ENCODE measurements at regions not wholly inside any gene's neighbourhood (a gene's known extent, or its start where the extent isn't known, plus 50 kb on each side); places are given as distances from the start of the nearest gene placed in this dataset.

DNA sequence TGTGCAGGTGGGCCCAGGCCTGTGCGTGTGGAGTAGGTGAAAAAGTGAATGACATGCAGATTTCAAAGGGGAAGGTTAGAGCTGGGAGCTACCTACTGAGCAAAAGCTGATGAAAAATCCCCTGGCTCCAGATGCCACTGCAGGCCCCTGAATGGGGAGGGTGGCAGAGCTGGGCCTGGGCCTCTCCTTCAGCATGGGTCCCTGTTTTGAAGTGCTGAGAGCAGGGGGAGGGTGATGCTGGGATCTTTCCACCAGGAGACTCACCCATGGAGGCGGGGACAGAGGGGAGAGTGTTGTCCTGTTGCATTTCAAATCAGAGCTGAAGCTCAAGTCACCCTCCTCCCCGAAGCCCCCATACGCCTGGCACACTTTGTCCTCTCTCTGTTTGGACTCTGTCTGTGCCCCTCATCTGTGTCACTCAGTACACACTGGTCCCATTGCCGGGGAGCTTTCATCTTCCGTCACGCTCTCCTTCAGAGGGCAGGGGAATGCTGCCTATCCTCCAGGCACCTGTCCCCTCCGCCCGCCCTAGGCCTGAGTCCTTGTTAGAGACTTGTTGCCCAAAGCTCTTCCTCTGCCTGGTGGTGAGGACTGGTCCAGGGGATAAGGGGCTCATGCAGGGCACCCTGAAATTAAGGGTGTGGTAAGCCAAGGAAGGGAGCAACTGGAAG, 206.6 kb downstream of the HAUS1 start:
- H3K27me3 Mint-ChIP-seq (ENCODE audit: insufficient read depth): peaks cover 48% of the 10 kb centered on the region
- TF ChIP-seq, protein P1, sequence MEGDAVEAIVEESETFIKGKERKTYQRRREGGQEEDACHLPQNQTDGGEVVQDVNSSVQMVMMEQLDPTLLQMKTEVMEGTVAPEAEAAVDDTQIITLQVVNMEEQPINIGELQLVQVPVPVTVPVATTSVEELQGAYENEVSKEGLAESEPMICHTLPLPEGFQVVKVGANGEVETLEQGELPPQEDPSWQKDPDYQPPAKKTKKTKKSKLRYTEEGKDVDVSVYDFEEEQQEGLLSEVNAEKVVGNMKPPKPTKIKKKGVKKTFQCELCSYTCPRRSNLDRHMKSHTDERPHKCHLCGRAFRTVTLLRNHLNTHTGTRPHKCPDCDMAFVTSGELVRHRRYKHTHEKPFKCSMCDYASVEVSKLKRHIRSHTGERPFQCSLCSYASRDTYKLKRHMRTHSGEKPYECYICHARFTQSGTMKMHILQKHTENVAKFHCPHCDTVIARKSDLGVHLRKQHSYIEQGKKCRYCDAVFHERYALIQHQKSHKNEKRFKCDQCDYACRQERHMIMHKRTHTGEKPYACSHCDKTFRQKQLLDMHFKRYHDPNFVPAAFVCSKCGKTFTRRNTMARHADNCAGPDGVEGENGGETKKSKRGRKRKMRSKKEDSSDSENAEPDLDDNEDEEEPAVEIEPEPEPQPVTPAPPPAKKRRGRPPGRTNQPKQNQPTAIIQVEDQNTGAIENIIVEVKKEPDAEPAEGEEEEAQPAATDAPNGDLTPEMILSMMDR (IDR thresholded peaks at IDR 0.05): no peak
- no peaks in the 10 kb centered on the region; the same call in 1 of the 2 replicates for H3K9me3 Mint-ChIP-seq
- no peak overlapping the region for H3K4me3 Mint-ChIP-seq
- no peak overlapping the region for H3K27ac Mint-ChIP-seq
- H3K36me3 Mint-ChIP-seq (ENCODE audit: low read depth): no peaks in the 10 kb centered on the region
- H3K4me1 Mint-ChIP-seq (ENCODE audit: low read depth): no peaks in the 10 kb centered on the region
- DNase-seq: no peak

DNA sequence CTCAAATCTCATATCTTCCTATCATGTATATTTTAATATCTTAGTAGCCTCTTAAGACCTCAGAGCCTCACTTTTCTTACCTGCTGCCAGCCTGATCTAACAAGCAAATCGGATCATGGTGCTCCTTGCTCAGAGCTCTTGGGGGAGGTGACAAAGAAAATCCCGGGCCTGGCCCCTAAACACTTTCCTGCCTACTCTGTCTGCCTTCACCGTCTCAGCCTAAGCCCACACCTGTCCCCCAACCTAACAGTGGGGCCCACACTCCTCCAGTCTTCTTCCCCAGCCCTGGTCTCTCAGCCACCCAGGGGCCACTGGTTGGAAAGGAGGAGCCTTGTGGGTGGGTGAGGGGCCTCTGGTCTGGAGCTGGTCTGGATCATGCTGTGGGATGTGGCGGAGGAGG, 207.3 kb downstream of the HAUS1 start:
- TF ChIP-seq, protein P1 (IDR thresholded peaks at IDR 0.05): no peak
- DNase-seq: no peak
- no peaks in the 10 kb centered on the region; the same call in 1 of the 2 replicates for H3K9me3 Mint-ChIP-seq
- H3K27ac Mint-ChIP-seq: no peak overlapping the region
- no peaks in the 10 kb centered on the region for H3K4me1 Mint-ChIP-seq (ENCODE audit: low read depth)
- H3K27me3 Mint-ChIP-seq (ENCODE audit: insufficient read depth): peaks cover 47% of the 10 kb centered on the region
- no peak overlapping the region for H3K4me3 Mint-ChIP-seq
- no peaks in the 10 kb centered on the region for H3K36me3 Mint-ChIP-seq (ENCODE audit: low read depth)

DNA sequence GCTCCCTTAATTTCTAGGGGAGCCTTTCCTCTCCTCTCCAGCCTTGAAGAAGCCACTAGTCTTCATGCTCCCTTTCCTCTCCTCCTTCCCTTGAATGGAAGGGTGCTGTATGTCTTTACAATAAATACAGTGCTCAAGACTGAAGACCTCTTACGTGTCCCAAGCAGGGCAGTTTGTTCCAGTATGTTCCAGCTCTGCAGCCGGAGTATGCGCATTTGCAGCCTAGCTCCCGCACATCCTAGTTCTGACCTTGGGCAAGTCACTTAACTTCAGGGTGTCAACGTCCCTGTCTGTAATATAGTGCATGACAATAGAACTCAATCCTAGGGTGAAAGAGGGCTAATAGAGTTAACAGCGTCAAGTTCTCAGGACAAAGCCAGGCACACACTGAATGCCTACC, 208.0 kb downstream of the HAUS1 start:
- Mint-ChIP-seq H3K36me3 (ENCODE audit: low read depth) (no peaks in the 10 kb centered on the region), H3K9me3 (no peaks in the 10 kb centered on the region; the same call in 1 of the 2 replicates), H3K4me3 (no peak overlapping the region), H3K27me3 (ENCODE audit: insufficient read depth) (peaks cover 43% of the 10 kb centered on the region), H3K4me1 (ENCODE audit: low read depth) (no peaks in the 10 kb centered on the region), H3K27ac (no peak overlapping the region)
- DNase-seq: no peak
- TF ChIP-seq, protein P1 (IDR thresholded peaks at IDR 0.05): no peak

DNA sequence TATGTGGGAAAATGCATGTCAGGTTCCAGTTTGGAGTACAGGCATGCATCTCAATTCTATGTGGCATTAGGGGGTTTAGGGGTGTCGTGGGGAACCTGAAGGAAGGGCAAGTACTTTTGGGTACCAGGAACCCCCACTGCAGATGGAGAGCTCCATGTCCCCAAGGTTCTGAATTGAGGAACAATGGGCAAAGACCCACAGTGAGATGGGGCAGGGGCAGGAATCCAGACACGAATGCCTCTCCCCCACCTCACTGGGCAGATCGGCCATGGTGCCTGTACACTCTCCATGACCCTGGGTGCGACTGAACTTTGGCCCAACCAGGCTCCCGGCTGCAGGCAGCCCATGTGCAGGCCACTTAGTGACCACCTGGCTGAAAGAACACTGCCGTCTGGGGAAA, 209.3 kb downstream of the HAUS1 start:
- Mint-ChIP-seq H3K27ac (no peak overlapping the region), H3K4me1 (ENCODE audit: low read depth) (no peaks in the 10 kb centered on the region), H3K27me3 (ENCODE audit: insufficient read depth) (peaks cover 48% of the 10 kb centered on the region), H3K4me3 (no peak overlapping the region), H3K36me3 (ENCODE audit: low read depth) (no peaks in the 10 kb centered on the region), H3K9me3 (no peaks in the 10 kb centered on the region)
- TF ChIP-seq, protein P1 (IDR thresholded peaks at IDR 0.05): no peak
- no peak for DNase-seq

DNA sequence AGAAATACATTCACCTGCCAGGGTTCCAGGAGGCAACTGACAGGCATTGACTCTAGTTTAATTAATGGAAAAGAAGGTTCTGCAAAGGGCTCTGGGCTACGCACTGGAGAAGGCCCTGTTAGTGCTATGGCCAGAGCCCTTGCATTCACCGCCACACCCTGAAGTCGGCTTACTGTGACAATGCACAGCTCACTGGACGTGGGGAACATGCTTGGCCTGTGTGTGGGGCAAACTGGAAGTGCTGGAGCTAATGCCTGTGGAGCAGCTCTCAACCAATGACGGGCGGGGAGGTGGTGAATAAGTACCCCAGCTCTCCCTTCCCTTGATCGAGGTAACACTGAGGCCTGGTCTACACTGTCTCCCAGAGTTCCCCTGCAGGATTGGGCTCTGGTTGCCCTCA, 209.8 kb downstream of the HAUS1 start:
- DNase-seq: no peak
- H3K4me3 Mint-ChIP-seq: no peak overlapping the region
- H3K9me3 Mint-ChIP-seq: no peaks in the 10 kb centered on the region
- peaks cover 48% of the 10 kb centered on the region for H3K27me3 Mint-ChIP-seq (ENCODE audit: insufficient read depth)
- TF ChIP-seq, protein P1 (IDR thresholded peaks at IDR 0.05): no peak
- no peaks in the 10 kb centered on the region for H3K36me3 Mint-ChIP-seq (ENCODE audit: low read depth)
- H3K4me1 Mint-ChIP-seq (ENCODE audit: low read depth): no peaks in the 10 kb centered on the region
- no peak overlapping the region for H3K27ac Mint-ChIP-seq
